ENCODE measurements at regions not wholly inside any gene's neighbourhood (a gene's known extent, or its start where the extent isn't known, plus 50 kb on each side); places are given as distances from the start of the nearest gene placed in this dataset.
A peak's percentile ranks its signal among the peaks of the same experiment; 100 is the strongest.

- DNase-seq (ENCODE audit: low spot score): peak; percentile 81
Observed at GRCh38 chr18:44229693-44230108, 451.0 kb upstream of the SETBP1 start.

GRCh38 chr18:44231936-44232335, 448.8 kb upstream of the SETBP1 start:
- no peak for DNase-seq (ENCODE audit: low spot score)

- no peak for DNase-seq (ENCODE audit: low spot score)
Observed at GRCh38 chr18:44232500-44232899, 448.2 kb upstream of the SETBP1 start.

GRCh38 chr18:44238454-44238853, 442.2 kb upstream of the SETBP1 start:
- DNase-seq (ENCODE audit: low spot score): no peak

- no peak for DNase-seq (ENCODE audit: low spot score)
Observed at GRCh38 chr18:44238911-44239310, 441.8 kb upstream of the SETBP1 start.

DNA sequence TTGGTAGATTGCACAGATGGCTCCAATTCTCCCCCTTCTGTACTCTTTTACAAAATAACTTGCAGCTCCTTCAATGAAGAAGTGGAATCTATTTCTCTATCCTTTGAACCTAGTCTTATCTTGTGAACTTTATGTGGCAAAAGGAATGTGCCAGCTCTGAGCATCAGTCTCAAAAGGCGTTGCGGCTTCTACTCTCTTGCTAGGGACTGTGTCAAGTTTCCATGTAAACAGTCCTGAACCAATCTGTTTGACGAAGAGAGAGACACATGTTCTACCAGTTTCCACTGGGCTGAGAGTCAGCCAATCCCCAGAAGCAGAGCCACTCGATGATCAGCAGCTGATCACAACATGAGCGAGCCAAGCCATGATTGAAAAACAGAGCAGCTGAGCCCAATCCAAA, 439.7 kb upstream of the SETBP1 start:
- no peak for DNase-seq (ENCODE audit: low spot score)

- DNase-seq (ENCODE audit: low spot score): no peak
Observed at GRCh38 chr18:44245019-44245418, 435.7 kb upstream of the SETBP1 start.

GRCh38 chr18:44246001-44246400, 434.7 kb upstream of the SETBP1 start:
- DNase-seq (ENCODE audit: low spot score): no peak

GRCh38 chr18:44258086-44258485, 422.6 kb upstream of the SETBP1 start:
- DNase-seq (ENCODE audit: low spot score): no peak

- no peak for DNase-seq (ENCODE audit: low spot score)
Observed at GRCh38 chr18:44258576-44258975, 422.1 kb upstream of the SETBP1 start.

DNA sequence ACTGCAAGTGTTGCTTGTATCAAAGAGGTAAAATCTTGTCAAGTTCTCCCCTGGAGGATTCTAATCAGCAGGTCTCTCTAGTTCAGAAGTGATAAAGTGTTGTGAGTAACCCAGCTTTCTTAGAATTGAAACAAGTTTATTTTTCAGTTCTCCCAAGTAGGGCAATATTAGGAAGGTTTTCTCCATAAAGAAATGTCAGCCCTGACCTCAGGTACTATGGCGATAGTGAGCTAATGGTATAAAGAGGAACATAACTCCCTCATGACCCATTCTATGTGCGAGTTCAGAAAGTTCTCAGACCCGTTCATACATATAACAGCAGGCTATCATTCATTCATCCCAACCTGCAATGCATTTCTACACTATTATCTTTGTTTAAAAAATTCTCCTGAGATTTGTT, 421.1 kb upstream of the SETBP1 start:
- DNase-seq (ENCODE audit: low spot score): no peak

DNA sequence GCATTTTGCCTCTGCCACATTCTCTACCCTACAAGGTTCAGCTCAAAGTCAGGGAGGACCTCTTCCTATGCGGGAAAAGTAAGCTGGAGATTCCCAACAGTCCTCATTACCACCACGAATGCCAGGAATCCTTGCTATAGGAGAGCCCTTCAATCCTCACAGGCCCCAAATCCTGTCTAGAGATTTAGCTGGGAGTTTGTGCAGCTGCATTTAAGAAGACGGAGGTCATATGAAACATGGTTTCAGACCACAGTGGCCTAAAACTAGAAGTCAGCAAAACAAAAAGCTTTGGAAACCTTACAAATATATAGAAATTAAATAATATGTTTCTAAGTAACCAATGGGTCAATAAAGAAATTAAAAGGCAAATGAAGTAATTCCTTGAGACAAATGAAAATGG, 415.3 kb upstream of the SETBP1 start:
- DNase-seq (ENCODE audit: low spot score): no peak

DNA sequence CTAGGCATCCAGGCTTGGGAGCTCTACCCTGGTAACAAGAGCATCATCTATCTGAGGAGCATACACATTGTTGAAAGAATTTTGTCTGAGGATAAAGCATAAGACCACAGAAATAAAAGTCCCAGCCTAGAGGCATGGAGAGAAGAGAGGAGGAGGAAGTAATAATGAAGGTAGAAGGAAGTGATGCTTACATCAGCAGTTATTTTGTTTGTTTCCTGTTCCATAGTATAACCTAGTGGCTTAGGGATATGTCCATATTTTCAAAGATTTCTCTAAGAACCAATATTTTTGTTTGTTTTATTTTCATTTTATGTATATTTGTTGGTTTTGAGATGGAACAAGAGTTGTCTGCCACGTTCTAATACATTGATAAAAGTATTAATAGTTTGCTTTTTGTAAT, 407.4 kb upstream of the SETBP1 start:
- DNase-seq (ENCODE audit: low spot score): no peak

- no peak for DNase-seq (ENCODE audit: low spot score)
Observed at GRCh38 chr18:44280479-44280878, 400.2 kb upstream of the SETBP1 start.

- DNase-seq (ENCODE audit: low spot score): no peak
Observed at GRCh38 chr18:44286049-44286448, 394.6 kb upstream of the SETBP1 start.

DNA sequence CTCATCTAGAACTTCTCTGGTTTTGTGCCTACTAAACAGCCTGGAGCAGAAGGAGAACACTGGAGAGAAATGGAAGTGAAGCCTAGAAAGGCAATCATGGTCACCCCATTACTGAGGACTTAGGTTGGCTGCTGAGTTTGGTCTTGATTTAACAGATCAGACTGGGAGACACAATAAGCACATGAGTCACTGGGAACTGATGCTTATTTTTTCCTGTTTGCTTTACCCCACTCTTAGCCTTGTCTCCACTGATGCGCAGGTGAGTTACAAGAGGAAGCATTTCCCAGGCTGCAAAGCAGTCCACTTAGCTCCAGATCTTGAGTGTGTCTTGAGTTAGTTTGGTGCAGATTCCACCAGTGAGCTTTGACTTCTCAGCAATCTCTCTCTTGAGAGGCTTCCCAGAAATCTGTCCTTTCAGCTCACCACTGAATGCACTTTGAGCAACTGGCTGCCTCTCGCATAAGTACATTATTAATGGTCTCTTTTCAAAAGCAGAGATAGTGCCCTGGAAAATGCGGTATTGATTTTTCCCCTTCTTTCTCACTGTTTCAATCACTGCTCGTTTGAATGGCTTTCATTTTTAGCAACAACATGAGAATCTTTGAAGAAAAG, 390.2 kb upstream of the SETBP1 start:
- peak; percentile 1 for DNase-seq (ENCODE audit: low spot score)

DNA sequence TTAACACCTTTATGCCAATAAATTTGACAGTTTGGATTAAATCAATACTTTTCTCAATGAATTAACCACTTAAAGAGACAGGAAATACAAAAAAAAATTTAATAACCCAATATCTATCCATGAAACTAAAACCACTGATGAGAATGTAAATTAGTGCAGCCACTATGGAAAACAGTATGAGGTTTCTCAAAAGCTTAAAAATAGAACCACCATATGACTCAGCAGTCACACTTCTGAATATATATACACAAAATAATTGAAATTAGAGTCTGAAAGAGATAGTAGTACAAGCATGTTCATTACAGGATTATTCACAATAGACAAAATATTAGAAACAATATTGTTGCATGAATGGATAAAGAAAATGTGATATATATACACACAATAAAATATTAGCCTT, 382.1 kb upstream of the SETBP1 start:
- no peak for DNase-seq (ENCODE audit: low spot score)

- DNase-seq (ENCODE audit: low spot score): no peak
Observed at GRCh38 chr18:44309185-44309584, 371.5 kb upstream of the SETBP1 start.

DNA sequence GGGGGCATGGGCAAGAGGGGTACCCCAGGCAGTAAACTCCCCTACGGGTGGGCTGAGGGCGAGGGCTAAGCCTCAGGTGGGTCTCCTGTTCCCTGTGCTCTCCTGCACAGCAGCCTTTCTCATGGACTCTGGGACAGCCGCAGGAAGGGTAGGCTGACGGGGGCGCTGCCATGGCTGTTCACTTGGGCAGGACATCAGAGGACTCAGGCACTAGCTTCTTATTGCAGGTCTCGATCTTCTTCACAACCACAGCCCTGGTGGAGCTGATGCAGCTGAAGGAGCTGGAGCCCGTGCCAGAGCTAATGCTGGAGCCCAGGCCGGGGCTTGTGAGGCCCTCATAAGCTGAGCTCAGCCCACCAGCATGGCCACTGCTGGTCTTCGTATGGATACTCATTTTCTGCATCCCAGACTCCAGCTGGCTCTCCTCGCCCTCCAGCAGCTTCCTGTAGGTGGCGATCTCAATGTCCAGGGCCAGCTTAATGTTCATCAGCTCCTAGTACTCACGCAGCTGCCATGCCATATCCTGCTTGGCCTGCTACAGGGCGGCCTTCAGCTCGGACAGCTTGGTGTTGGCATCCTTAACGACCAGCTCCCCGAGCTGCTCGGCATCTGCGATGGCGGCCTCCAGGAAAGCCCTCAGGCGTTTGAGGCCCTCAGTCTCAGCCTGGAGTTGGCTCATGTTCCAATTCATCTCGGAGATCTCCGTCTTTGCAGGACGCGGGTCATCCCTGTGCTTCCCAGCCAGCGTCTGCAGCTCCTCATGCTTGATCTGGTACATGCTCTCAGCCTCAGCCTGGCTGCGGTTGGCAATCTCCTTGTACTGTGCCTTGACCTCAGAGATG, 359.8 kb upstream of the SETBP1 start:
- DNase-seq (ENCODE audit: low spot score): no peak

GRCh38 chr18:44321868-44322590, 358.7 kb upstream of the SETBP1 start:
- DNase-seq (ENCODE audit: low spot score): no peak

- DNase-seq (ENCODE audit: low spot score): no peak
Observed at GRCh38 chr18:44323125-44323524, 357.6 kb upstream of the SETBP1 start.

GRCh38 chr18:44324361-44324760, 356.3 kb upstream of the SETBP1 start:
- DNase-seq (ENCODE audit: low spot score): no peak
